ENCODE measurements at regions not wholly inside any gene's neighbourhood (a gene's known extent, or its start where the extent isn't known, plus 50 kb on each side); places are given as distances from the start of the nearest gene placed in this dataset.

GRCh38 chr6:91434576-91434975 lies 847.7 kb upstream of the MAP3K7 start:
- no peaks in the 10 kb centered on the region for H3K27me3 Mint-ChIP-seq (ENCODE audit: low read depth)

GRCh38 chr6:91433660-91434534 lies 847.0 kb upstream of the MAP3K7 start:
- no peak for DNase-seq (ENCODE audit: low spot score)
- Mint-ChIP-seq H3K9me3 (no peaks in the 10 kb centered on the region), H3K27me3 (ENCODE audit: low read depth) (no peaks in the 10 kb centered on the region), H3K4me3 (no peak overlapping the region), H3K4me1 (ENCODE audit: low read depth) (no peaks in the 10 kb centered on the region), H3K36me3 (ENCODE audit: low read depth) (no peaks in the 10 kb centered on the region), H3K27ac (no peak overlapping the region)

More at GRCh38 chr6:91434576-91434975, 847.7 kb upstream of the MAP3K7 start:
- Mint-ChIP-seq H3K4me3 (no peak overlapping the region), H3K4me1 (ENCODE audit: low read depth) (peaks cover 2% of the 10 kb centered on the region), H3K27ac (no peak overlapping the region), H3K36me3 (ENCODE audit: low read depth) (no peaks in the 10 kb centered on the region), H3K9me3 (no peaks in the 10 kb centered on the region)
- DNase-seq (ENCODE audit: low spot score): no peak

DNA sequence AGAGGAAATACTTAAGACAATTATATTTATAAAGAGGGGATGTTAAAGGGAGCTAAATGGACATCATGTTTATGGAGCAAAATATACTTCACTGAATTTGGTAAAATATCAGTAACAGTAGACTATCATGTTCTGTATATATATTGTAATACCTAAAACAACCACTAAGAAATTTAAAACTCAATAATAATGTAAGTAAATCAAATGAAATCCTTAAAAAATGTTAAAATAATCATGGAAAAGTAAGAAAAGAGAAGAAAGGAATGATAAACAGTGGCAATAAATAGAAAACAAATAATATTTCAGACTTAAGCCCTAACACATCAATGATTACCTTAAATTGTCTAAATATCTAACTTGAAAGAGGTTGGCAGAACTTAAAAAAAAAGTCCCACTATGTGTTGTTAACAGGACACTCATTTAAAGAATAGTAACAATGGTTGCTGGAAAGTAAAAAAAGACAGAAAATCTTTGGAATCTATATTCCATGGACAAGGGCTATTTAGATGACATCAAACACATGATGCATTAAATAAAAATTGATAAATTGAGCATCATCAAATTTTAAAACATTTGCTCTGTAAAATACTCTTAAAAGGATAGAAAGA lies 842.2 kb upstream of the MAP3K7 start:
- no peak overlapping the region for H3K4me3 Mint-ChIP-seq
- H3K27ac Mint-ChIP-seq: no peak overlapping the region
- no peaks in the 10 kb centered on the region for H3K36me3 Mint-ChIP-seq (ENCODE audit: low read depth)
- H3K9me3 Mint-ChIP-seq: no peaks in the 10 kb centered on the region
- no peaks in the 10 kb centered on the region for H3K27me3 Mint-ChIP-seq (ENCODE audit: low read depth)
- DNase-seq (ENCODE audit: low spot score): no peak
- H3K4me1 Mint-ChIP-seq (ENCODE audit: low read depth): no peaks in the 10 kb centered on the region

DNA sequence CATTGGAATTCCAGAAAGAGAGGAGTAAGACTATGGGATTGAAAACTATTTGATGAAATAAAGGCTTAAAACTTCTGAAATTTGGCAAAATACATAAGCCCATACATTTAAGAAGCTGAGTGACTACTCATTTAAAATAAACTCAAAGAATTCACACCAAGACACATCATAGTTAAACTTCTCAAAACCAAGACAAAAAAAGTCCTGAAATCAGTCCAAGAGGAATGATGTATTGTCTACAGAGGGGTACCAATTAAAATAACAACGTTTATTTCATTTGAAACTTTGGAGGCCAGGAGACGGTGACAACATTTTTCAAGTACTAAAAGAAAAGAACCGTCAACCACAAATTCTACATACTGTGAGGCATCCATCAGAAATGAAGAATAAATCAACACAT lies 841.4 kb upstream of the MAP3K7 start:
- no peak overlapping the region for H3K4me3 Mint-ChIP-seq
- H3K4me1 Mint-ChIP-seq (ENCODE audit: low read depth): no peaks in the 10 kb centered on the region
- no peaks in the 10 kb centered on the region for H3K9me3 Mint-ChIP-seq
- DNase-seq (ENCODE audit: low spot score): no peak
- no peaks in the 10 kb centered on the region for H3K36me3 Mint-ChIP-seq (ENCODE audit: low read depth)
- no peaks in the 10 kb centered on the region for H3K27me3 Mint-ChIP-seq (ENCODE audit: low read depth)
- H3K27ac Mint-ChIP-seq: no peak overlapping the region

DNA sequence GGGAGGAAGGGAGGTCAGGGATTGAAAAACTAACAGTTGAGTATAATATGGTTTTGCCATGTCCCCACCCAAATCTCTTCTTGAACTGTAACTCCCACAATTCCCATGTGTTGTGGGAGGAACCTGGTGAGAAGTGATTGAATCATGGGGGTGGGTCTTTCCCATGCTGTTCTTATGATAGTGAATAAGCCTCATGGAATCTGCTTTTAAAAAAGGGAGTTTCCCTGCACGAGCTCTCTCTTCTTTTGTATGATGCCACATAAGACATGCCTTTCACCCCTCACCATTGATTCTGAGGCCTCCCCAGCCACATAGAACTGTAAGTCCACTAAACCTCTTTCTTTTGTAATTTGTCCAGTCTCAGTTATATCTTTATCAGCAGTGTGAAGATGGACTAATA lies 833.4 kb upstream of the MAP3K7 start:
- no peaks in the 10 kb centered on the region for H3K4me1 Mint-ChIP-seq (ENCODE audit: low read depth)
- H3K4me3 Mint-ChIP-seq: no peak overlapping the region
- no peak for DNase-seq (ENCODE audit: low spot score)
- H3K27me3 Mint-ChIP-seq (ENCODE audit: low read depth): no peaks in the 10 kb centered on the region
- H3K27ac Mint-ChIP-seq: no peak overlapping the region
- peaks cover 6% of the 10 kb centered on the region for H3K9me3 Mint-ChIP-seq
- no peaks in the 10 kb centered on the region for H3K36me3 Mint-ChIP-seq (ENCODE audit: low read depth)

- Mint-ChIP-seq H3K9me3 (peaks cover 6% of the 10 kb centered on the region), H3K27me3 (ENCODE audit: low read depth) (no peaks in the 10 kb centered on the region), H3K36me3 (ENCODE audit: low read depth) (no peaks in the 10 kb centered on the region), H3K4me3 (no peak overlapping the region), H3K4me1 (ENCODE audit: low read depth) (no peaks in the 10 kb centered on the region), H3K27ac (no peak overlapping the region)
- no peak for DNase-seq (ENCODE audit: low spot score)
Measured at GRCh38 chr6:91415031-91415605, 828.2 kb upstream of the MAP3K7 start.

GRCh38 chr6:91412532-91412931 lies 825.7 kb upstream of the MAP3K7 start:
- no peak for DNase-seq (ENCODE audit: low spot score)
- Mint-ChIP-seq H3K4me1 (ENCODE audit: low read depth) (no peaks in the 10 kb centered on the region), H3K27me3 (ENCODE audit: low read depth) (no peaks in the 10 kb centered on the region), H3K27ac (no peak overlapping the region), H3K36me3 (ENCODE audit: low read depth) (no peaks in the 10 kb centered on the region), H3K9me3 (no peaks in the 10 kb centered on the region), H3K4me3 (no peak overlapping the region)

GRCh38 chr6:91407706-91408105 lies 820.8 kb upstream of the MAP3K7 start:
- Mint-ChIP-seq H3K27ac (no peak overlapping the region), H3K36me3 (ENCODE audit: low read depth) (no peaks in the 10 kb centered on the region), H3K27me3 (ENCODE audit: low read depth) (no peaks in the 10 kb centered on the region), H3K4me1 (ENCODE audit: low read depth) (no peaks in the 10 kb centered on the region), H3K4me3 (no peak overlapping the region), H3K9me3 (no peaks in the 10 kb centered on the region)
- DNase-seq (ENCODE audit: low spot score): no peak

DNA sequence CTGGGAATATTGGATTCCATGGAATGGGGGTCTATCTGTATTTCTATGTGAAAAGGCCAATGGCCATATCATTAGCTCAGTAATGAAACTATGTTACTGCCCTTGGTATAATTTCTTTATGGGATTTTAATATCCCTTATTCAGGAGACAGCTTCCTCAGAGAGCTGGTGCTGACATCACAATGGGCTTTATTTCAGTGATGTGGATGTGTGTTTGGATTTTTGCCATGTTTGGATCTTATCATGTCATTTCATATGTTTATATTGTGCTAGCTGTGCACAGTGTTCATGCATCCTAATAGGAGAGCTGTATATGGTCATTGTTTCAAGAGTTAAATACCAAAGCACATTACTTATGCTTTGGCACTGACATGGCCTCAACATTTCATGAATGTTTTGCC lies 806.1 kb upstream of the MAP3K7 start:
- H3K27ac Mint-ChIP-seq: no peak overlapping the region
- no peak overlapping the region for H3K4me3 Mint-ChIP-seq
- no peaks in the 10 kb centered on the region for H3K36me3 Mint-ChIP-seq (ENCODE audit: low read depth)
- H3K27me3 Mint-ChIP-seq (ENCODE audit: low read depth): no peaks in the 10 kb centered on the region
- DNase-seq (ENCODE audit: low spot score): no peak
- H3K4me1 Mint-ChIP-seq (ENCODE audit: low read depth): no peaks in the 10 kb centered on the region
- peaks cover 5% of the 10 kb centered on the region for H3K9me3 Mint-ChIP-seq

GRCh38 chr6:91387290-91388059 lies 800.6 kb upstream of the MAP3K7 start:
- Mint-ChIP-seq H3K4me3 (no peak overlapping the region), H3K9me3 (peaks cover 10% of the 10 kb centered on the region), H3K36me3 (ENCODE audit: low read depth) (no peaks in the 10 kb centered on the region), H3K27ac (no peak overlapping the region), H3K4me1 (ENCODE audit: low read depth) (no peaks in the 10 kb centered on the region), H3K27me3 (ENCODE audit: low read depth) (no peaks in the 10 kb centered on the region)
- no peak for DNase-seq (ENCODE audit: low spot score)

GRCh38 chr6:91386204-91386603 lies 799.3 kb upstream of the MAP3K7 start:
- no peak overlapping the region for H3K27ac Mint-ChIP-seq
- H3K9me3 Mint-ChIP-seq: peaks cover 10% of the 10 kb centered on the region
- H3K27me3 Mint-ChIP-seq (ENCODE audit: low read depth): no peaks in the 10 kb centered on the region
- H3K4me1 Mint-ChIP-seq (ENCODE audit: low read depth): no peaks in the 10 kb centered on the region
- H3K36me3 Mint-ChIP-seq (ENCODE audit: low read depth): no peaks in the 10 kb centered on the region
- no peak overlapping the region for H3K4me3 Mint-ChIP-seq
- no peak for DNase-seq (ENCODE audit: low spot score)

GRCh38 chr6:91383207-91383606 lies 796.3 kb upstream of the MAP3K7 start:
- Mint-ChIP-seq H3K36me3 (ENCODE audit: low read depth) (no peaks in the 10 kb centered on the region), H3K9me3 (peaks cover 5% of the 10 kb centered on the region), H3K4me3 (no peak overlapping the region), H3K27ac (no peak overlapping the region), H3K27me3 (ENCODE audit: low read depth) (no peaks in the 10 kb centered on the region), H3K4me1 (ENCODE audit: low read depth) (no peaks in the 10 kb centered on the region)
- no peak for DNase-seq (ENCODE audit: low spot score)

- Mint-ChIP-seq H3K27me3 (ENCODE audit: low read depth) (no peaks in the 10 kb centered on the region), H3K4me3 (no peak overlapping the region), H3K36me3 (ENCODE audit: low read depth) (no peaks in the 10 kb centered on the region), H3K27ac (no peak overlapping the region), H3K9me3 (no peaks in the 10 kb centered on the region), H3K4me1 (ENCODE audit: low read depth) (no peaks in the 10 kb centered on the region)
- no peak for DNase-seq (ENCODE audit: low spot score)
Measured at GRCh38 chr6:91376686-91377085, 789.8 kb upstream of the MAP3K7 start.

DNA sequence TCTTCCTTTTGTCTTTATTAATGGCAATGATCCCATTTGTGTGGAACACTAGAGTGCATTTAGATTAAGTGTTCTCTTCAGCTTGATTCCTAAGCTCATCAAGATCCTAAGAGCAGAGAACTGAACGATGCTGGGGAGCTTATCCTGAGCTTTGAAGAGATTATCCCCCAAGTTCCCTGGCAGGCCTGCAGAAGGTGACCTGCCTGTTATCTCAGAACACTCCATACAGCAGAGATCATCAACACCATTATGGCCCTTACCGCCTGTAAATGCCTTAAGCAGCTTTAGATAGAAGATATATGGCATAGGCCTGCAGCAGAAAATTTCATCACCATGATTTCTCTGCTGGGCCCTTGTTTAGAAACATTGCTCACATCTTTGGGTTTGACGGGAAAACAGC lies 779.9 kb upstream of the MAP3K7 start:
- Mint-ChIP-seq H3K4me1 (ENCODE audit: low read depth) (no peaks in the 10 kb centered on the region), H3K27ac (no peak overlapping the region), H3K9me3 (no peaks in the 10 kb centered on the region), H3K36me3 (ENCODE audit: low read depth) (no peaks in the 10 kb centered on the region), H3K4me3 (no peak overlapping the region), H3K27me3 (ENCODE audit: low read depth) (no peaks in the 10 kb centered on the region)
- DNase-seq (ENCODE audit: low spot score): no peak
